ENCODE measurements at regions not wholly inside any gene's neighbourhood (a gene's known extent, or its start where the extent isn't known, plus 50 kb on each side); places are given as distances from the start of the nearest gene placed in this dataset.

- TF ChIP-seq MXI1 (IDR thresholded peaks at IDR 0.05; ENCODE audit: borderline replicate concordance, low read depth, low read length) (no peak), NFE2L2 (IDR thresholded peaks at IDR 0.05; ENCODE audit: low read depth, low read length) (no peak), RCOR1 (IDR thresholded peaks at IDR 0.05; ENCODE audit: insufficient replicate concordance, low read length) (peak; percentile 12), FOS (IDR thresholded peaks at IDR 0.05; ENCODE audit: low read depth, low read length) (peak; percentile 99), ELK1 (IDR thresholded peaks at IDR 0.05; ENCODE audit: borderline replicate concordance, low read depth, low read length) (no peak), BHLHE40 (IDR thresholded peaks at IDR 0.05; ENCODE audit: low read depth, low read length) (no peak; the same call in 1 of the 2 replicates), CEBPB (IDR thresholded peaks at IDR 0.05; ENCODE audit: low read depth, low read length) (peak; percentile 27; the same call in 1 of the 2 replicates), MAZ (IDR thresholded peaks at IDR 0.05; ENCODE audit: borderline replicate concordance, low read depth, low read length) (no peak), POLR2A (IDR thresholded peaks at IDR 0.05; ENCODE audit: low read depth, low read length) (no peak), RFX5 (IDR thresholded peaks at IDR 0.05; ENCODE audit: low read depth, low read length) (no peak)
- Histone ChIP-seq H4K5ac (ENCODE audit: low read depth, low read length) (no peak overlapping the region; the same call in 1 of the 2 replicates), H3K56ac (ENCODE audit: extremely low read depth, insufficient read depth, low read length) (no peak overlapping the region), H3K4ac (ENCODE audit: low read depth, low read length) (peak overlapping the region; percentile 62), H3K9me3 (ENCODE audit: control insufficient read depth, insufficient read depth, low read length) (no peaks in the 10 kb centered on the region), H3K9me1 (ENCODE audit: insufficient read depth, low read length) (peaks cover 9% of the 10 kb centered on the region), H4K8ac (ENCODE audit: low read depth in 2 of 2, low read length in 2 of 2) (no peak overlapping the region), H3K4me1 (ENCODE audit: control insufficient read depth, insufficient read depth, low read length) (peaks cover 8% of the 10 kb centered on the region), H2BK120ac (ENCODE audit: low read depth, low read length) (peak overlapping the region; percentile 7; the same call in 1 of the 2 replicates), H3K36me3 (ENCODE audit: control insufficient read depth, insufficient read depth, low read length) (no peaks in the 10 kb centered on the region), H2BK15ac (ENCODE audit: low read depth, low read length) (no peak overlapping the region), H3K27ac (ENCODE audit: insufficient read depth, low read length) (no peak overlapping the region), H2AK5ac (ENCODE audit: low read depth, low read length) (peak overlapping the region; percentile 61; the same call in 1 of the 2 replicates), H3K27me3 (ENCODE audit: control insufficient read depth, insufficient read depth, low read length) (peaks cover 24% of the 10 kb centered on the region), H2AFZ (replicated peaks; ENCODE audit: low read length, poor library complexity) (no peak overlapping the region), H3K4me2 (ENCODE audit: low read depth, low read length) (peak overlapping the region; percentile 45), H3K23ac (ENCODE audit: low read depth, low read length) (no peak overlapping the region), H3K14ac (replicated peaks; ENCODE audit: low read depth, low read length) (no peak overlapping the region), H2AK9ac (replicated peaks; ENCODE audit: low read depth, low read length, poor library complexity) (no peak overlapping the region), H3K79me1 (ENCODE audit: low read depth in 1 of 2, low read length in 2 of 2) (no peaks in the 10 kb centered on the region), H2BK20ac (ENCODE audit: low read depth, low read length) (0 out of 2 replicates have a peak overlapping the region, but pooled peaks have one; percentile 26), H3K4me3 (ENCODE audit: insufficient read depth, low read depth, low read length) (no peak overlapping the region), H4K20me1 (ENCODE audit: insufficient read depth, low read length) (peaks cover 8% of the 10 kb centered on the region; the same call in 1 of the 2 replicates), H3K18ac (ENCODE audit: low read depth, low read length) (no peak overlapping the region; the same call in 1 of the 2 replicates), H4K91ac (ENCODE audit: insufficient read depth, low read depth, low read length) (peak overlapping the region; percentile 25; the same call in 1 of the 2 replicates), H2BK5ac (ENCODE audit: low read depth, low read length, poor library complexity, severe bottlenecking) (no peak overlapping the region), H3K9ac (ENCODE audit: low read depth, low read length) (no peak overlapping the region)
- dilution Hi-C loops (cut with HindIII; ENCODE audit: low sequenced_read_pairs, unreplicated experiment) = no loop called here
- BruUV-seq (replicated peaks) = no TSS peak
- no CpG with 5 or more reads among the region's 7 CpGs for WGBS, 2 experiments (ENCODE audit: extremely low coverage in 2 of 2, insufficient read length in 1 of 2)
- DNase-seq (peak; percentile 88), ATAC-seq (ENCODE audit: low read depth) (peak; percentile 97)
- ChIA-PET POLR2A (ENCODE audit: unreplicated experiment) (no interaction called here), CTCF (interaction anchor here (1.1 kb wide), 1 partner anchor 42 kb away, joined by 4 read pairs; no protein-coding TSS in a partner anchor)
- intact Hi-C loops (cut with micrococcal nuclease) = no loop called here
- in situ Hi-C loops (cut with MboI; ENCODE audit: low sequenced_read_pairs) = no loop called here
Measured at GRCh38 chr13:50244713-50245574, 229.7 kb downstream of the KCNRG start.
